ENCODE measurements at regions not wholly inside any gene's neighbourhood (a gene's known extent, or its start where the extent isn't known, plus 50 kb on each side); places are given as distances from the start of the nearest gene placed in this dataset.

- WGBS, 2 donors = 82 to 84% methylated on average over 6 of the region's 6 CpGs
- no peak overlapping the region for H3K27ac ChIP-seq
- no peak for TF ChIP-seq POLR2A (IDR thresholded peaks at IDR 0.05)
- TF ChIP-seq CTCF (IDR thresholded peaks at IDR 0.05) = no peak
- no peaks in the 10 kb centered on the region for H3K9me3 ChIP-seq
- H3K36me3 ChIP-seq (ENCODE audit: low read depth, missing control alignments) = no peaks in the 10 kb centered on the region
- DNase-seq = no peak
- H3K4me1 ChIP-seq = no peaks in the 10 kb centered on the region
- intact Hi-C loops (cut with DNase I; ENCODE audit: low total_unique reads) = no loop called here
- H3K27me3 ChIP-seq = no peaks in the 10 kb centered on the region
- H3K4me3 ChIP-seq = no peak overlapping the region
Observed at GRCh38 chr5:23977365-23977764, 470.0 kb downstream of the PRDM9 start.

DNA sequence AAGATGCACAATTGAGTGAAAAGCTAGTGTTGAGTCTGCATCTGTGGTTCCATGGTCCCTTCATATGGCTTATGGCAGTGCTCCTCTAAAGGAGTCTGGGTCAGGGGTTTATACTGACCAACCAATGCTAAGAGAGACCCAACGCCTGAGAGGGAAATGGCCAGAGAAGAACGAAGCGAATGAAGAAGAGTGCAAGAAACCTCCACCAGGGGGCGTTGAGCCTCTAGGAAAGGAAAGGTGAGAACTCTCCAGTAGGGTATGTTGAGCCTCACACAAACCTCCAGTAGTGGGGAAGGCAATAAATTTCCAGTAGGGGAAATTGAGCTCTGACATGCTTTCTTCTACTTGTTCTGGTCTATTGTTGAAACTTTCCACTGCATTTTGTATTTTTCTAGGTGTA, 470.6 kb downstream of the PRDM9 start:
- Histone ChIP-seq H3K4me1 (no peaks in the 10 kb centered on the region), H3K4me3 (no peak overlapping the region), H3K36me3 (ENCODE audit: low read depth, missing control alignments) (no peaks in the 10 kb centered on the region), H3K27me3 (no peaks in the 10 kb centered on the region), H3K27ac (no peak overlapping the region), H3K9me3 (no peaks in the 10 kb centered on the region)
- peak; percentile 60 for DNase-seq
- TF ChIP-seq CTCF (IDR thresholded peaks at IDR 0.05) (peak in 2 of 3 experiments; percentile 23 to 31), POLR2A (IDR thresholded peaks at IDR 0.05) (no peak)
- intact Hi-C loops (cut with DNase I; ENCODE audit: low total_unique reads) = no loop called here
- 73% methylated on average over 4 of the region's 4 CpGs for WGBS, 2 donors

GRCh38 chr5:23991406-23991805, 484.0 kb downstream of the PRDM9 start:
- Histone ChIP-seq H3K27ac (no peak overlapping the region), H3K4me3 (no peak overlapping the region), H3K9me3 (no peaks in the 10 kb centered on the region), H3K36me3 (ENCODE audit: low read depth, missing control alignments) (no peaks in the 10 kb centered on the region), H3K27me3 (no peaks in the 10 kb centered on the region), H3K4me1 (no peaks in the 10 kb centered on the region)
- intact Hi-C loops (cut with DNase I; ENCODE audit: low total_unique reads) = no loop called here
- WGBS, 2 donors = 88 to 100% methylated on average over 2 of the region's 2 CpGs
- TF ChIP-seq CTCF (IDR thresholded peaks at IDR 0.05) (no peak), POLR2A (IDR thresholded peaks at IDR 0.05) (no peak)
- DNase-seq = no peak

GRCh38 chr5:23994581-23995370, 487.4 kb downstream of the PRDM9 start:
- Histone ChIP-seq H3K9me3 (no peaks in the 10 kb centered on the region), H3K4me3 (no peak overlapping the region), H3K4me1 (no peaks in the 10 kb centered on the region), H3K27ac (no peak overlapping the region), H3K36me3 (ENCODE audit: low read depth, missing control alignments) (no peaks in the 10 kb centered on the region), H3K27me3 (no peaks in the 10 kb centered on the region)
- TF ChIP-seq CTCF (IDR thresholded peaks at IDR 0.05) (peak in 1 of 3 experiments; percentile 20), POLR2A (IDR thresholded peaks at IDR 0.05) (no peak)
- DNase-seq = no peak
- 84 to 89% methylated on average over 4 of the region's 4 CpGs for WGBS, 2 donors
- intact Hi-C loops (cut with DNase I; ENCODE audit: low total_unique reads) = no loop called here

- Histone ChIP-seq H3K27ac (no peak overlapping the region), H3K4me3 (no peak overlapping the region), H3K27me3 (no peaks in the 10 kb centered on the region), H3K9me3 (no peaks in the 10 kb centered on the region), H3K36me3 (ENCODE audit: low read depth, missing control alignments) (no peaks in the 10 kb centered on the region), H3K4me1 (no peaks in the 10 kb centered on the region)
- WGBS, 2 donors = 51 to 53% methylated on average over 5 of the region's 5 CpGs
- intact Hi-C loops (cut with DNase I; ENCODE audit: low total_unique reads) = no loop called here
- no peak for DNase-seq
- no peak for TF ChIP-seq CTCF (IDR thresholded peaks at IDR 0.05)
- no peak for TF ChIP-seq POLR2A (IDR thresholded peaks at IDR 0.05)
Observed at GRCh38 chr5:23996525-23996924, 489.1 kb downstream of the PRDM9 start.
